ENCODE measurements at regions not wholly inside any gene's neighbourhood (a gene's known extent, or its start where the extent isn't known, plus 50 kb on each side); places are given as distances from the start of the nearest gene placed in this dataset.

GRCh38 chr18:41458376-41458775, 496.7 kb upstream of the PIK3C3 start:
- TF ChIP-seq POLR2AphosphoS5 (IDR thresholded peaks at IDR 0.05; ENCODE audit: low read depth) (no peak), REST (IDR thresholded peaks at IDR 0.05; ENCODE audit: unreplicated experiment) (no peak), EZH2phosphoT487 (IDR thresholded peaks at IDR 0.05; ENCODE audit: unreplicated experiment) (no peak), EZH2 (IDR thresholded peaks at IDR 0.05; ENCODE audit: low read depth, unreplicated experiment) (no peak)
- TF ChIP-seq, protein P1, sequence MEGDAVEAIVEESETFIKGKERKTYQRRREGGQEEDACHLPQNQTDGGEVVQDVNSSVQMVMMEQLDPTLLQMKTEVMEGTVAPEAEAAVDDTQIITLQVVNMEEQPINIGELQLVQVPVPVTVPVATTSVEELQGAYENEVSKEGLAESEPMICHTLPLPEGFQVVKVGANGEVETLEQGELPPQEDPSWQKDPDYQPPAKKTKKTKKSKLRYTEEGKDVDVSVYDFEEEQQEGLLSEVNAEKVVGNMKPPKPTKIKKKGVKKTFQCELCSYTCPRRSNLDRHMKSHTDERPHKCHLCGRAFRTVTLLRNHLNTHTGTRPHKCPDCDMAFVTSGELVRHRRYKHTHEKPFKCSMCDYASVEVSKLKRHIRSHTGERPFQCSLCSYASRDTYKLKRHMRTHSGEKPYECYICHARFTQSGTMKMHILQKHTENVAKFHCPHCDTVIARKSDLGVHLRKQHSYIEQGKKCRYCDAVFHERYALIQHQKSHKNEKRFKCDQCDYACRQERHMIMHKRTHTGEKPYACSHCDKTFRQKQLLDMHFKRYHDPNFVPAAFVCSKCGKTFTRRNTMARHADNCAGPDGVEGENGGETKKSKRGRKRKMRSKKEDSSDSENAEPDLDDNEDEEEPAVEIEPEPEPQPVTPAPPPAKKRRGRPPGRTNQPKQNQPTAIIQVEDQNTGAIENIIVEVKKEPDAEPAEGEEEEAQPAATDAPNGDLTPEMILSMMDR (conservative IDR thresholded peaks at IDR 0.05; ENCODE audit: low read depth in 2 of 2), result no peak

All from GM23338 (cell line).